HEK293 (cell line): ENCODE measurements at regions not wholly inside any gene's neighbourhood (a gene's known extent, or its start where the extent isn't known, plus 50 kb on each side); places are given as distances from the start of the nearest gene placed in this dataset.

ENCODE experiments used
- CTCF ChIP-seq: fragments of 450-650 bp; formaldehyde crosslinking; IDR thresholded peaks from 2 replicates; pipeline ENCODE4 v1.5.1; 2016; ENCODE audit warnings: missing biosample characterization, missing genetic modification characterization
- HOXA7 ChIP-seq: sonication (generic); formaldehyde crosslinking; IDR thresholded peaks from 2 replicates; pipeline ENCODE4 v1.8.1; 2022; ENCODE audit warnings: missing genetic modification reagents, borderline replicate concordance
- REST ChIP-seq: fragments of 450-650 bp; formaldehyde crosslinking; IDR thresholded peaks from 2 replicates; pipeline ENCODE4 v1.5.1; 2016; ENCODE audit warnings: missing biosample characterization, missing genetic modification characterization
- ZBTB10 ChIP-seq: fragments of 450-650 bp; formaldehyde crosslinking; IDR thresholded peaks from 2 replicates; pipeline ENCODE4 v1.5.1; 2016; ENCODE audit warnings: missing biosample characterization, missing genetic modification characterization
- ZEB2 ChIP-seq: fragments of 450-650 bp; formaldehyde crosslinking; IDR thresholded peaks from 2 replicates; pipeline ENCODE4 v1.5.1; 2016; ENCODE audit warnings: missing biosample characterization, missing genetic modification characterization
- ZNF133 ChIP-seq: fragments of 450-650 bp; formaldehyde crosslinking; IDR thresholded peaks from 2 replicates; pipeline ENCODE4 v1.5.1; 2016; ENCODE audit warnings: missing biosample characterization, missing genetic modification characterization
- ZNF174 ChIP-seq: fragments of 450-650 bp; formaldehyde crosslinking; IDR thresholded peaks from 2 replicates; pipeline ENCODE4 v1.5.0; 2017; ENCODE audit warnings: missing biosample characterization, mild to moderate bottlenecking, missing genetic modification characterization
- ZNF2 ChIP-seq: fragments of 450-650 bp; formaldehyde crosslinking; IDR thresholded peaks from 2 replicates; pipeline ENCODE4 v1.5.1; 2016; ENCODE audit warnings: missing biosample characterization, missing genetic modification characterization
- ZNF354C ChIP-seq: fragments of 450-650 bp; formaldehyde crosslinking; IDR thresholded peaks from 2 replicates; pipeline ENCODE4 v1.5.1; 2016; ENCODE audit warnings: missing biosample characterization, missing genetic modification characterization, low read depth, borderline replicate concordance
- ZNF518A ChIP-seq: fragments of 450-650 bp; formaldehyde crosslinking; conservative IDR thresholded peaks from 2 replicates; pipeline ENCODE4 v1.5.1; 2016; ENCODE audit warnings: low read depth, missing biosample characterization, missing genetic modification characterization
- ZNF660 ChIP-seq: fragments of 450-650 bp; IDR thresholded peaks from 2 replicates; pipeline ENCODE4 v1.5.1; 2018; ENCODE audit warnings: missing biosample characterization, mild to moderate bottlenecking, missing genetic modification characterization
- ZNF785 ChIP-seq: fragments of 450-650 bp; formaldehyde crosslinking; IDR thresholded peaks from 2 replicates; pipeline ENCODE4 v1.5.1; 2016; ENCODE audit warnings: missing biosample characterization, missing genetic modification characterization

- no peak for TF ChIP-seq ZNF785 (tag by site-specific recombination)
- no peak for TF ChIP-seq ZBTB10 (tag by site-specific recombination)
- no peak for TF ChIP-seq CTCF (tag by site-specific recombination)
- TF ChIP-seq HOXA7 (CRISPR knock-in tag), result no peak
- TF ChIP-seq ZNF354C (tag by site-specific recombination), result no peak
- TF ChIP-seq ZNF2, result no peak
- no peak for TF ChIP-seq ZNF660
- no peak for TF ChIP-seq ZNF518A (tag by site-specific recombination)
- no peak for TF ChIP-seq ZNF174
- TF ChIP-seq ZNF133 (tag by site-specific recombination), result no peak
- no peak for TF ChIP-seq REST
- no peak for TF ChIP-seq ZEB2
Observed at GRCh38 chr3:72355168-72355567, 493.1 kb downstream of the SHQ1 start.
